Endothelial cell of umbilical vein (primary cell): ENCODE measurements at regions not wholly inside any gene's neighbourhood (a gene's known extent, or its start where the extent isn't known, plus 50 kb on each side); places are given as distances from the start of the nearest gene placed in this dataset.

Experiments used
- BruUV-seq: library from RNA; stranded (reverse); fragments of 400-500 nt; replicated peaks from 2 replicates; lab custom pipeline; 2021; lab: Mats Ljungman, UMichigan
- CTCF ChIA-PET: fragments of 300-600, 350-600 bp; sonication (Branson Sonifier 250); formaldehyde crosslinking; loops from one replicate; lab custom pipeline; 2021; ENCODE audit warnings: antibody characterized with exemption, inconsistent platforms; lab: Charles Lee
- POLR2A ChIA-PET: fragments of 300-600, 350-600 bp; sonication (Branson Sonifier 250); formaldehyde crosslinking; loops from one replicate; lab custom pipeline; 2021; ENCODE audit warnings: antibody characterized with exemption, inconsistent platforms; lab: Charles Lee
- DNase-seq: peaks from one replicate; pipeline ENCODE4 v3.0.0-alpha.2; 2011; ENCODE audit warnings: low read depth, low spot score
- FAIRE-seq: peaks from 2 replicates; lab custom pipeline; 2011; peaks lifted over from hg19 to GRCh38; lab: Jason Lieb, UNC
- H2AFZ ChIP-seq: 2 replicates; pipeline ENCODE4 v1.6.0; 2012; ENCODE audit warnings: low read depth, low read length, control low read depth, inconsistent platforms
- H3K27ac ChIP-seq: 2 replicates; pipeline ENCODE4 v1.5.1; 2011; ENCODE audit warnings: low read depth, mild to moderate bottlenecking, control low read depth, low read length, moderate library complexity; ENCODE audit not compliant: insufficient read depth
- H3K27me3 ChIP-seq, 2 experiments: 2 replicates each; pipeline versions ENCODE4 v1.6.0 to v1.6.1; 2011; ENCODE audit warnings: low read length in 2 of 2, mixed read lengths in 1 of 2; ENCODE audit not compliant: control insufficient read depth in 2 of 2, insufficient read depth in 2 of 2
- H3K36me3 ChIP-seq, 2 experiments: 2 replicates in 1 of 2; 3 replicates in 1 of 2; pipeline ENCODE4 v1.5.1; 2011; ENCODE audit warnings: low read length in 2 of 2, mild to moderate bottlenecking in 1 of 2, moderate library complexity in 1 of 2; ENCODE audit not compliant: control insufficient read depth in 2 of 2, insufficient read depth in 2 of 2; ENCODE audit errors: extremely low read depth in 1 of 2
- H3K4me1 ChIP-seq: 3 replicates; pipeline ENCODE4 v1.5.1; 2011; ENCODE audit warnings: mild to moderate bottlenecking, low read length; ENCODE audit not compliant: control insufficient read depth, insufficient read depth; ENCODE audit errors: extremely low read depth
- H3K4me2 ChIP-seq: 2 replicates; pipeline ENCODE4 v1.6.1; 2011; ENCODE audit warnings: low read length, control low read depth, mixed read lengths; ENCODE audit not compliant: insufficient read depth
- H3K4me3 ChIP-seq, 3 experiments: fragments of 200-600 bp in 1 of 3; sonication (generic), shearing (Covaris generic) in 1 of 3; replicated peaks in 1 of 3; 2 replicates each; pipeline ENCODE4 v1.5.1; 2011 to 2016; ENCODE audit warnings: control low read depth in 3 of 3, low read length in 3 of 3, mild to moderate bottlenecking in 2 of 3, inconsistent platforms in 1 of 3, low read depth in 1 of 3, moderate library complexity in 1 of 3; ENCODE audit not compliant: insufficient read depth in 1 of 3
- H3K79me2 ChIP-seq: 2 replicates; pipeline ENCODE4 v1.6.0; 2012; ENCODE audit warnings: low read length, inconsistent platforms; ENCODE audit not compliant: control insufficient read depth, insufficient read depth
- H3K9ac ChIP-seq: replicated peaks from 2 replicates; pipeline ENCODE3; 2011; ENCODE audit warnings: low read length, control low read depth; ENCODE audit not compliant: insufficient read depth; ENCODE audit errors: extremely low read depth
- H3K9me1 ChIP-seq: replicated peaks from 3 replicates; pipeline ENCODE4 v1.6.0; 2011; ENCODE audit warnings: mild to moderate bottlenecking, low read length; ENCODE audit not compliant: control insufficient read depth, insufficient read depth; ENCODE audit errors: extremely low read depth
- H3K9me3 ChIP-seq: replicated peaks from 2 replicates; pipeline ENCODE4 v1.5.1; 2012; ENCODE audit warnings: low read length, inconsistent platforms; ENCODE audit not compliant: control insufficient read depth, insufficient read depth
- H4K20me1 ChIP-seq: replicated peaks from 2 replicates; pipeline ENCODE3; 2011; ENCODE audit warnings: mild to moderate bottlenecking, low read length; ENCODE audit not compliant: control insufficient read depth, insufficient read depth; ENCODE audit errors: extremely low read depth
- EZH2 ChIP-seq: IDR thresholded peaks from 2 replicates; pipeline ENCODE4 v1.6.1; 2012; ENCODE audit warnings: borderline replicate concordance, low read depth, mild to moderate bottlenecking, moderate library complexity, low read length, inconsistent platforms; ENCODE audit not compliant: severe bottlenecking
- FOS ChIP-seq: IDR thresholded peaks from 2 replicates; pipeline ENCODE4 v1.6.1; 2011; ENCODE audit warnings: mild to moderate bottlenecking, low read length, moderate library complexity, borderline replicate concordance; ENCODE audit not compliant: insufficient read depth
- GATA2 ChIP-seq: IDR thresholded peaks from 2 replicates; pipeline ENCODE4 v1.7.0; 2011; ENCODE audit warnings: low read depth, mild to moderate bottlenecking, moderate library complexity, mixed read lengths, low read length; ENCODE audit not compliant: insufficient read length, insufficient read depth
- JUN ChIP-seq: IDR thresholded peaks from 2 replicates; pipeline ENCODE4 v1.6.1; 2011; ENCODE audit warnings: borderline replicate concordance, low read depth; ENCODE audit not compliant: insufficient read length, insufficient read depth
- MYC ChIP-seq: IDR thresholded peaks from one replicate; pipeline ENCODE4 v1.6.1; 2011; ENCODE audit warnings: mild to moderate bottlenecking, low read depth, low read length
- POLR2A ChIP-seq: IDR thresholded peaks from 2 replicates; pipeline ENCODE4 v1.6.1; 2012; ENCODE audit warnings: low read depth, mild to moderate bottlenecking, control low read depth, low read length
- POLR2AphosphoS5 ChIP-seq: IDR thresholded peaks from 2 replicates; pipeline ENCODE4 v1.6.1; 2012; ENCODE audit warnings: low read depth, mild to moderate bottlenecking, control low read depth, low read length, moderate library complexity; ENCODE audit not compliant: insufficient read depth
- dilution Hi-C: fragments of 300-500 bp; cut with MboI; formaldehyde crosslinking; loops from one replicate; pipeline ENCODE4 v1.15.0; 2019; ENCODE audit warnings: low sequenced_read_pairs; ENCODE audit not compliant: extremely low pct_ligation_motif_present
- intact Hi-C: fragments of 100-400 bp; cut with micrococcal nuclease; formaldehyde crosslinking; loops from one replicate; pipeline ENCODE4 v1.10.0; 2022
- TF ChIP-seq, protein P1 (sequence below): IDR thresholded peaks from 2 replicates; pipeline ENCODE4 v1.6.1; 2011; ENCODE audit not compliant: insufficient read depth, insufficient read length
- TF ChIP-seq, protein P2 (sequence below), 2 donors: IDR thresholded peaks; 1 replicate in 1 of 2; 2 replicates in 1 of 2; pipeline ENCODE4 v1.5.1; 2011; ENCODE audit warnings: low read length in 2 of 2, mild to moderate bottlenecking in 2 of 2, moderate library complexity in 2 of 2, control low read depth in 1 of 2, inconsistent platforms in 1 of 2, low read depth in 1 of 2; ENCODE audit not compliant: insufficient read depth in 1 of 2; ENCODE audit errors: extremely low read depth in 1 of 2

DNA sequence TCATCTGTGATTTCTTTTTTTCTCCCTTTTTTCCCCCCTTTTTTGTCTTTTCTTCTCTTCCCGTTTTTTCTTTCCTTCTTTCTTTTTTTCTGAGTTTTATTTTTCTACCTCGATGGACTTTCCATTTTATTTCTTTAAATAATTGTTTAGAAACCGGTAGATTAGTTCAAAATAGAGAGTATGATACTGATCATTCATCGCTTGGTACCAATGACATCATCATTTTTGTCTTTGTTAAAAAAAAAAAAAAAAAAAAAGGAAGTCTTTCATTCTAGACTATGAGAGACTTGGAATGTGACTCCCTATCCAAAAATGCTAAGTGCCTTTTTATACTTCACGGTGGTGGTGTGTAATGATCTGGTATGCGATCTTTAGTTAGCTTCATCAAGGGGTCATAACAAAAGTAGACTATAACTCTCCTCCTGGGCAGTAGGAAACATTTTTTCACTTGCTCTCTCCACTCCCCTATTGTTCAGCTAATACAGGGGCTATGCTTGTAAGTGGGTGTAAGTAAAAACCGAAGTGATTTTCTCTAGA lies 1517.5 kb upstream of the ZEB2 start:
- Histone ChIP-seq H3K4me1 (no peaks in the 10 kb centered on the region), H3K9me1 (no peaks in the 10 kb centered on the region), H4K20me1 (no peaks in the 10 kb centered on the region), H3K27ac (no peak overlapping the region), H2AFZ (no peak overlapping the region), H3K9ac (no peak overlapping the region), H3K9me3 (no peaks in the 10 kb centered on the region), H3K79me2 (no peaks in the 10 kb centered on the region), H3K4me2 (no peak overlapping the region), H3K4me3 (no peak overlapping the region), H3K27me3 (no peaks in the 10 kb centered on the region), H3K36me3 (no peaks in the 10 kb centered on the region)
- dilution Hi-C loops (no loop called here), intact Hi-C loops (no loop called here)
- ChIA-PET CTCF (no interaction called here), POLR2A (no interaction called here)
- DNase-seq (no peak), FAIRE-seq (no peak)
- TF ChIP-seq, protein P1, sequence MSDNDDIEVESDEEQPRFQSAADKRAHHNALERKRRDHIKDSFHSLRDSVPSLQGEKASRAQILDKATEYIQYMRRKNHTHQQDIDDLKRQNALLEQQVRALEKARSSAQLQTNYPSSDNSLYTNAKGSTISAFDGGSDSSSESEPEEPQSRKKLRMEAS = no peak
- no peak for TF ChIP-seq JUN
- TF ChIP-seq, protein P2, sequence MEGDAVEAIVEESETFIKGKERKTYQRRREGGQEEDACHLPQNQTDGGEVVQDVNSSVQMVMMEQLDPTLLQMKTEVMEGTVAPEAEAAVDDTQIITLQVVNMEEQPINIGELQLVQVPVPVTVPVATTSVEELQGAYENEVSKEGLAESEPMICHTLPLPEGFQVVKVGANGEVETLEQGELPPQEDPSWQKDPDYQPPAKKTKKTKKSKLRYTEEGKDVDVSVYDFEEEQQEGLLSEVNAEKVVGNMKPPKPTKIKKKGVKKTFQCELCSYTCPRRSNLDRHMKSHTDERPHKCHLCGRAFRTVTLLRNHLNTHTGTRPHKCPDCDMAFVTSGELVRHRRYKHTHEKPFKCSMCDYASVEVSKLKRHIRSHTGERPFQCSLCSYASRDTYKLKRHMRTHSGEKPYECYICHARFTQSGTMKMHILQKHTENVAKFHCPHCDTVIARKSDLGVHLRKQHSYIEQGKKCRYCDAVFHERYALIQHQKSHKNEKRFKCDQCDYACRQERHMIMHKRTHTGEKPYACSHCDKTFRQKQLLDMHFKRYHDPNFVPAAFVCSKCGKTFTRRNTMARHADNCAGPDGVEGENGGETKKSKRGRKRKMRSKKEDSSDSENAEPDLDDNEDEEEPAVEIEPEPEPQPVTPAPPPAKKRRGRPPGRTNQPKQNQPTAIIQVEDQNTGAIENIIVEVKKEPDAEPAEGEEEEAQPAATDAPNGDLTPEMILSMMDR (IDR thresholded peaks at IDR 0.05; ENCODE audit: extremely low read depth in 1 of 2, insufficient read depth in 1 of 2, low read depth in 1 of 2, low read length in 2 of 2) = no peak
- no peak for TF ChIP-seq EZH2
- TF ChIP-seq MYC = no peak
- no peak for TF ChIP-seq POLR2A
- TF ChIP-seq GATA2 = no peak
- no peak for TF ChIP-seq FOS
- no peak for TF ChIP-seq POLR2AphosphoS5
- BruUV-seq = no TSS peak
